GM23338 (cell line): ENCODE measurements at regions not wholly inside any gene's neighbourhood (a gene's known extent, or its start where the extent isn't known, plus 50 kb on each side); places are given as distances from the start of the nearest gene placed in this dataset.

Experiments
- ATAC-seq: fragments of 200-7000 bp; cut with Tn5 transposase; 3 replicates; pipeline ENCODE4 v1.9.1; 2020
- DNase-seq: peaks from one replicate; pipeline ENCODE4 v3.0.0-alpha.2; 2015; ENCODE audit warnings: low spot score
- H2AFZ ChIP-seq: fragments of 200-600 bp; sonication (generic); 2 replicates; pipeline ENCODE4 v1.8.0; 2016; ENCODE audit warnings: antibody characterized with exemption, mild to moderate bottlenecking, moderate library complexity
- H3F3A ChIP-seq: fragments of 200-600 bp; sonication (generic); replicated peaks from 2 replicates; pipeline ENCODE4 v1.8.0; 2017; ENCODE audit warnings: antibody characterized with exemption, mixed run types, low read depth
- H3K27ac ChIP-seq: fragments of 200-600 bp; sonication (generic); 2 replicates; pipeline ENCODE4 v1.6.1; 2016; ENCODE audit warnings: low read depth
- H3K27me3 ChIP-seq: fragments of 200-600 bp; sonication (generic); 2 replicates; pipeline ENCODE4 v1.8.0; 2016; ENCODE audit warnings: mild to moderate bottlenecking, mixed run types, moderate library complexity; ENCODE audit not compliant: insufficient read depth
- H3K36me3 ChIP-seq: fragments of 200-600 bp; sonication (generic); 2 replicates; pipeline ENCODE4 v1.8.0; 2016; ENCODE audit warnings: mild to moderate bottlenecking; ENCODE audit not compliant: insufficient read depth
- H3K4me1 ChIP-seq: fragments of 200-600 bp; sonication (generic); 2 replicates; pipeline ENCODE4 v1.8.0; 2016; ENCODE audit warnings: mild to moderate bottlenecking, moderate library complexity; ENCODE audit not compliant: insufficient read depth
- H3K4me2 ChIP-seq: fragments of 200-600 bp; sonication (generic); 2 replicates; pipeline ENCODE4 v1.7.1; 2017; ENCODE audit warnings: mixed run types
- H3K4me3 ChIP-seq: fragments of 200-600 bp; sonication (generic); 2 replicates; pipeline ENCODE4 v1.6.1; 2016; ENCODE audit warnings: mixed run types
- H3K79me2 ChIP-seq: fragments of 200-600 bp; sonication (generic); replicated peaks from 2 replicates; pipeline ENCODE4 v1.8.0; 2017; ENCODE audit warnings: mild to moderate bottlenecking; ENCODE audit not compliant: insufficient read depth
- H3K9me2 ChIP-seq: fragments of 200-600 bp; sonication (generic); 2 replicates; pipeline ENCODE4 v1.8.0; 2017; ENCODE audit not compliant: insufficient read depth
- H4K20me1 ChIP-seq: fragments of 200-600 bp; sonication (generic); replicated peaks from 2 replicates; pipeline ENCODE4 v1.8.0; 2017; ENCODE audit warnings: mild to moderate bottlenecking; ENCODE audit not compliant: insufficient read depth
- H3K27ac Mint-ChIP-seq: 2 replicates; pipeline ENCODE4 v1.8.0; 2020; ENCODE audit warnings: inconsistent platforms, mild to moderate bottlenecking, moderate library complexity, mixed read lengths
- H3K27me3 Mint-ChIP-seq: 3 replicates; pipeline ENCODE4 v1.8.0; 2022; ENCODE audit warnings: low read depth, mild to moderate bottlenecking, moderate library complexity, mixed read lengths, inconsistent platforms; ENCODE audit not compliant: insufficient read depth, poor library complexity
- H3K36me3 Mint-ChIP-seq: 3 replicates; pipeline ENCODE4 v1.8.0; 2021; ENCODE audit warnings: low read depth, mild to moderate bottlenecking, inconsistent platforms, moderate library complexity, mixed read lengths
- H3K4me1 Mint-ChIP-seq: 3 replicates; pipeline ENCODE4 v1.8.0; 2020; ENCODE audit warnings: mild to moderate bottlenecking, inconsistent platforms, mixed read lengths
- H3K4me3 Mint-ChIP-seq: 3 replicates; pipeline ENCODE4 v1.8.0; 2021; ENCODE audit warnings: moderate library complexity, mild to moderate bottlenecking, inconsistent platforms, mixed read lengths
- H3K9me3 Mint-ChIP-seq: 3 replicates; pipeline ENCODE4 v1.8.0; 2020; ENCODE audit warnings: moderate library complexity, mild to moderate bottlenecking, inconsistent platforms, mixed read lengths
- CREB1 ChIP-seq: fragments of 250-450 bp; sonication (Bioruptor Pico); IDR thresholded peaks from 2 replicates; pipeline ENCODE4 v1.5.0; 2020; ENCODE audit warnings: low read depth, mild to moderate bottlenecking, moderate library complexity
- EZH2 ChIP-seq: fragments of 200-600 bp; sonication (generic); IDR thresholded peaks from one replicate; pipeline ENCODE4 v1.8.0; 2017; ENCODE audit warnings: antibody characterized with exemption, mild to moderate bottlenecking, low read depth; ENCODE audit not compliant: unreplicated experiment
- EZH2phosphoT487 ChIP-seq: fragments of 200-600 bp; sonication (generic); IDR thresholded peaks from one replicate; pipeline ENCODE4 v1.8.1; 2018; ENCODE audit warnings: antibody characterized with exemption; ENCODE audit not compliant: unreplicated experiment
- JUNB ChIP-seq: IDR thresholded peaks from one replicate; pipeline ENCODE4 v1.6.1; 2016; ENCODE audit warnings: antibody characterized with exemption; ENCODE audit not compliant: unreplicated experiment
- NANOG ChIP-seq: IDR thresholded peaks from 2 replicates; pipeline ENCODE4 v1.6.1; 2016; ENCODE audit warnings: antibody characterized with exemption, borderline replicate concordance
- POLR2AphosphoS5 ChIP-seq: IDR thresholded peaks from 2 replicates; pipeline ENCODE4 v1.6.1; 2016; ENCODE audit warnings: antibody characterized with exemption, low read depth
- STAT1 ChIP-seq: IDR thresholded peaks from one replicate; pipeline ENCODE4 v1.6.1; 2016; ENCODE audit warnings: antibody characterized with exemption; ENCODE audit not compliant: unreplicated experiment
- ZNF114 ChIP-seq: fragments of 250-450 bp; sonication (Bioruptor Pico); IDR thresholded peaks from 2 replicates; pipeline ENCODE4 v1.5.0; 2020; ENCODE audit warnings: mild to moderate bottlenecking, moderate library complexity
- ZNF331 ChIP-seq: fragments of 250-450 bp; sonication (Bioruptor Pico); IDR thresholded peaks from 2 replicates; pipeline ENCODE4 v1.5.0; 2020; ENCODE audit warnings: low read depth, mild to moderate bottlenecking, moderate library complexity
- TF ChIP-seq, protein P1 (sequence below), 2 experiments: fragments of 200-600 bp in 1 of 2; sonication (generic) in 1 of 2; conservative IDR thresholded peaks; 2 replicates each; pipeline versions ENCODE4 v1.5.1 to v1.6.1; 2016 to 2017; ENCODE audit warnings: antibody characterized with exemption in 2 of 2, low read depth in 2 of 2, mild to moderate bottlenecking in 2 of 2, moderate library complexity in 1 of 2
- TF ChIP-seq, protein P2 (sequence below): fragments of 250-450 bp; sonication (Bioruptor Pico); IDR thresholded peaks from 2 replicates; pipeline ENCODE4 v1.5.0; 2020; ENCODE audit warnings: mild to moderate bottlenecking, moderate library complexity
- TF ChIP-seq, protein P3 (sequence below): IDR thresholded peaks from one replicate; pipeline ENCODE4 v1.6.1; 2018; ENCODE audit warnings: antibody characterized with exemption; ENCODE audit not compliant: unreplicated experiment
- TF ChIP-seq, protein P4 (sequence below): IDR thresholded peaks from 2 replicates; pipeline ENCODE4 v1.6.1; 2016; ENCODE audit warnings: antibody characterized with exemption

DNA sequence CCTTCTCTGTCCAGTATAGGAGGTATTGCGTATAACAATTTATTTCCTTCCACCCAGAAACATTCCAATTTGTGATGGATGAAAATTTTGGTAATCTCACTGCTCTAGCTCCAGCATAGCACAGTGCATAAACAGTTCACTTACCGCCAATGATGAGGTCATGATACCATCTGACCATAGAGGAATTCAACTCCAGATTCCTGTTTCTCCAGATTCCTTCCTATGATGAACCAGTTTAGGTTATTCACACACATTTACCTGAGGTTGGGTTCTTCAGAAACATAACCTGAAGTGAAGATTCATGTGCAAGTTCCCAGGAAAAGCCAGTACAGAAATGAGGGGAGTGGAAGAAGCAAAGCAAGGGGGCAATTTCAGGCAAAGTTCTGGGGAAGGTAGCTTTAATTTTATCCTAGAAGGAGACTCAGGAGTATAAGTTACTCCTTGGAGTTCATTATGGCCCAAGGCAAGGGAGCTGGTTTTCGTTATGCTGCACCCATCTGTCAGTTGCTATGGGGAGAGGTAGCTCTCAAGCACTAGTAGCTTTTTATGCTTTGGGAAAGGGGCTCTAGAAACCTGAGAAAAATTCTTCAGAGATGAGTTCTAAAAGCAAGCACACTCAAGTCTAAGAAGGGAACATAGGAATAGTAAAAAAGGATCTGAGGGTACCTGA lies 121.6 kb downstream of the CASP12 start:
- TF ChIP-seq, protein P1, sequence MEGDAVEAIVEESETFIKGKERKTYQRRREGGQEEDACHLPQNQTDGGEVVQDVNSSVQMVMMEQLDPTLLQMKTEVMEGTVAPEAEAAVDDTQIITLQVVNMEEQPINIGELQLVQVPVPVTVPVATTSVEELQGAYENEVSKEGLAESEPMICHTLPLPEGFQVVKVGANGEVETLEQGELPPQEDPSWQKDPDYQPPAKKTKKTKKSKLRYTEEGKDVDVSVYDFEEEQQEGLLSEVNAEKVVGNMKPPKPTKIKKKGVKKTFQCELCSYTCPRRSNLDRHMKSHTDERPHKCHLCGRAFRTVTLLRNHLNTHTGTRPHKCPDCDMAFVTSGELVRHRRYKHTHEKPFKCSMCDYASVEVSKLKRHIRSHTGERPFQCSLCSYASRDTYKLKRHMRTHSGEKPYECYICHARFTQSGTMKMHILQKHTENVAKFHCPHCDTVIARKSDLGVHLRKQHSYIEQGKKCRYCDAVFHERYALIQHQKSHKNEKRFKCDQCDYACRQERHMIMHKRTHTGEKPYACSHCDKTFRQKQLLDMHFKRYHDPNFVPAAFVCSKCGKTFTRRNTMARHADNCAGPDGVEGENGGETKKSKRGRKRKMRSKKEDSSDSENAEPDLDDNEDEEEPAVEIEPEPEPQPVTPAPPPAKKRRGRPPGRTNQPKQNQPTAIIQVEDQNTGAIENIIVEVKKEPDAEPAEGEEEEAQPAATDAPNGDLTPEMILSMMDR (conservative IDR thresholded peaks at IDR 0.05; ENCODE audit: low read depth in 2 of 2), result no peak
- TF ChIP-seq CREB1 (CRISPR knock-in tag), result no peak
- TF ChIP-seq JUNB, result no peak
- TF ChIP-seq, protein P2, sequence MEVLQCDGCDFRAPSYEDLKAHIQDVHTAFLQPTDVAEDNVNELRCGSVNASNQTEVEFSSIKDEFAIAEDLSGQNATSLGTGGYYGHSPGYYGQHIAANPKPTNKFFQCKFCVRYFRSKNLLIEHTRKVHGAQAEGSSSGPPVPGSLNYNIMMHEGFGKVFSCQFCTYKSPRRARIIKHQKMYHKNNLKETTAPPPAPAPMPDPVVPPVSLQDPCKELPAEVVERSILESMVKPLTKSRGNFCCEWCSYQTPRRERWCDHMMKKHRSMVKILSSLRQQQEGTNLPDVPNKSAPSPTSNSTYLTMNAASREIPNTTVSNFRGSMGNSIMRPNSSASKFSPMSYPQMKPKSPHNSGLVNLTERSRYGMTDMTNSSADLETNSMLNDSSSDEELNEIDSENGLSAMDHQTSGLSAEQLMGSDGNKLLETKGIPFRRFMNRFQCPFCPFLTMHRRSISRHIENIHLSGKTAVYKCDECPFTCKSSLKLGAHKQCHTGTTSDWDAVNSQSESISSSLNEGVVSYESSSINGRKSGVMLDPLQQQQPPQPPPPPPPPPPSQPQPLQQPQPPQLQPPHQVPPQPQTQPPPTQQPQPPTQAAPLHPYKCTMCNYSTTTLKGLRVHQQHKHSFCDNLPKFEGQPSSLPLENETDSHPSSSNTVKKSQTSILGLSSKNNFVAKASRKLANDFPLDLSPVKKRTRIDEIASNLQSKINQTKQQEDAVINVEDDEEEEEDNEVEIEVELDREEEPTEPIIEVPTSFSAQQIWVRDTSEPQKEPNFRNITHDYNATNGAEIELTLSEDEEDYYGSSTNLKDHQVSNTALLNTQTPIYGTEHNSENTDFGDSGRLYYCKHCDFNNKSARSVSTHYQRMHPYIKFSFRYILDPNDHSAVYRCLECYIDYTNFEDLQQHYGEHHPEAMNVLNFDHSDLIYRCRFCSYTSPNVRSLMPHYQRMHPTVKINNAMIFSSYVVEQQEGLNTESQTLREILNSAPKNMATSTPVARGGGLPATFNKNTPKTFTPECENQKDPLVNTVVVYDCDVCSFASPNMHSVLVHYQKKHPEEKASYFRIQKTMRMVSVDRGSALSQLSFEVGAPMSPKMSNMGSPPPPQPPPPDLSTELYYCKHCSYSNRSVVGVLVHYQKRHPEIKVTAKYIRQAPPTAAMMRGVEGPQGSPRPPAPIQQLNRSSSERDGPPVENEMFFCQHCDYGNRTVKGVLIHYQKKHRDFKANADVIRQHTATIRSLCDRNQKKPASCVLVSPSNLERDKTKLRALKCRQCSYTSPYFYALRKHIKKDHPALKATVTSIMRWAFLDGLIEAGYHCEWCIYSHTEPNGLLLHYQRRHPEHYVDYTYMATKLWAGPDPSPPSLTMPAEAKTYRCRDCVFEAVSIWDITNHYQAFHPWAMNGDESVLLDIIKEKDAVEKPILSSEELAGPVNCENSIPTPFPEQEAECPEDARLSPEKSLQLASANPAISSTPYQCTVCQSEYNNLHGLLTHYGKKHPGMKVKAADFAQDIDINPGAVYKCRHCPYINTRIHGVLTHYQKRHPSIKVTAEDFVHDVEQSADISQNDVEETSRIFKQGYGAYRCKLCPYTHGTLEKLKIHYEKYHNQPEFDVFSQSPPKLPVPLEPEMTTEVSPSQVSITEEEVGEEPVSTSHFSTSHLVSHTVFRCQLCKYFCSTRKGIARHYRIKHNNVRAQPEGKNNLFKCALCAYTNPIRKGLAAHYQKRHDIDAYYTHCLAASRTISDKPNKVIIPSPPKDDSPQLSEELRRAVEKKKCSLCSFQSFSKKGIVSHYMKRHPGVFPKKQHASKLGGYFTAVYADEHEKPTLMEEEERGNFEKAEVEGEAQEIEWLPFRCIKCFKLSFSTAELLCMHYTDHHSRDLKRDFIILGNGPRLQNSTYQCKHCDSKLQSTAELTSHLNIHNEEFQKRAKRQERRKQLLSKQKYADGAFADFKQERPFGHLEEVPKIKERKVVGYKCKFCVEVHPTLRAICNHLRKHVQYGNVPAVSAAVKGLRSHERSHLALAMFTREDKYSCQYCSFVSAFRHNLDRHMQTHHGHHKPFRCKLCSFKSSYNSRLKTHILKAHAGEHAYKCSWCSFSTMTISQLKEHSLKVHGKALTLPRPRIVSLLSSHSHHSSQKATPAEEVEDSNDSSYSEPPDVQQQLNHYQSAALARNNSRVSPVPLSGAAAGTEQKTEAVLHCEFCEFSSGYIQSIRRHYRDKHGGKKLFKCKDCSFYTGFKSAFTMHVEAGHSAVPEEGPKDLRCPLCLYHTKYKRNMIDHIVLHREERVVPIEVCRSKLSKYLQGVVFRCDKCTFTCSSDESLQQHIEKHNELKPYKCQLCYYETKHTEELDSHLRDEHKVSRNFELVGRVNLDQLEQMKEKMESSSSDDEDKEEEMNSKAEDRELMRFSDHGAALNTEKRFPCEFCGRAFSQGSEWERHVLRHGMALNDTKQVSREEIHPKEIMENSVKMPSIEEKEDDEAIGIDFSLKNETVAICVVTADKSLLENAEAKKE, result no peak
- TF ChIP-seq POLR2AphosphoS5, result no peak
- TF ChIP-seq, protein P3, sequence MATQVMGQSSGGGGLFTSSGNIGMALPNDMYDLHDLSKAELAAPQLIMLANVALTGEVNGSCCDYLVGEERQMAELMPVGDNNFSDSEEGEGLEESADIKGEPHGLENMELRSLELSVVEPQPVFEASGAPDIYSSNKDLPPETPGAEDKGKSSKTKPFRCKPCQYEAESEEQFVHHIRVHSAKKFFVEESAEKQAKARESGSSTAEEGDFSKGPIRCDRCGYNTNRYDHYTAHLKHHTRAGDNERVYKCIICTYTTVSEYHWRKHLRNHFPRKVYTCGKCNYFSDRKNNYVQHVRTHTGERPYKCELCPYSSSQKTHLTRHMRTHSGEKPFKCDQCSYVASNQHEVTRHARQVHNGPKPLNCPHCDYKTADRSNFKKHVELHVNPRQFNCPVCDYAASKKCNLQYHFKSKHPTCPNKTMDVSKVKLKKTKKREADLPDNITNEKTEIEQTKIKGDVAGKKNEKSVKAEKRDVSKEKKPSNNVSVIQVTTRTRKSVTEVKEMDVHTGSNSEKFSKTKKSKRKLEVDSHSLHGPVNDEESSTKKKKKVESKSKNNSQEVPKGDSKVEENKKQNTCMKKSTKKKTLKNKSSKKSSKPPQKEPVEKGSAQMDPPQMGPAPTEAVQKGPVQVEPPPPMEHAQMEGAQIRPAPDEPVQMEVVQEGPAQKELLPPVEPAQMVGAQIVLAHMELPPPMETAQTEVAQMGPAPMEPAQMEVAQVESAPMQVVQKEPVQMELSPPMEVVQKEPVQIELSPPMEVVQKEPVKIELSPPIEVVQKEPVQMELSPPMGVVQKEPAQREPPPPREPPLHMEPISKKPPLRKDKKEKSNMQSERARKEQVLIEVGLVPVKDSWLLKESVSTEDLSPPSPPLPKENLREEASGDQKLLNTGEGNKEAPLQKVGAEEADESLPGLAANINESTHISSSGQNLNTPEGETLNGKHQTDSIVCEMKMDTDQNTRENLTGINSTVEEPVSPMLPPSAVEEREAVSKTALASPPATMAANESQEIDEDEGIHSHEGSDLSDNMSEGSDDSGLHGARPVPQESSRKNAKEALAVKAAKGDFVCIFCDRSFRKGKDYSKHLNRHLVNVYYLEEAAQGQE, result no peak
- TF ChIP-seq EZH2phosphoT487, result no peak
- TF ChIP-seq, protein P4, sequence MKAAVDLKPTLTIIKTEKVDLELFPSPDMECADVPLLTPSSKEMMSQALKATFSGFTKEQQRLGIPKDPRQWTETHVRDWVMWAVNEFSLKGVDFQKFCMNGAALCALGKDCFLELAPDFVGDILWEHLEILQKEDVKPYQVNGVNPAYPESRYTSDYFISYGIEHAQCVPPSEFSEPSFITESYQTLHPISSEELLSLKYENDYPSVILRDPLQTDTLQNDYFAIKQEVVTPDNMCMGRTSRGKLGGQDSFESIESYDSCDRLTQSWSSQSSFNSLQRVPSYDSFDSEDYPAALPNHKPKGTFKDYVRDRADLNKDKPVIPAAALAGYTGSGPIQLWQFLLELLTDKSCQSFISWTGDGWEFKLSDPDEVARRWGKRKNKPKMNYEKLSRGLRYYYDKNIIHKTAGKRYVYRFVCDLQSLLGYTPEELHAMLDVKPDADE, result no peak
- TF ChIP-seq STAT1, result no peak
- TF ChIP-seq ZNF114 (CRISPR knock-in tag), result no peak
- no peak for TF ChIP-seq ZNF331
- TF ChIP-seq EZH2, result no peak
- no peak for TF ChIP-seq NANOG
- H3K27me3 Mint-ChIP-seq, result peaks cover 2% of the 10 kb centered on the region
- DNase-seq (no peak), ATAC-seq (no peak)
- Histone ChIP-seq H3K4me1 (peaks cover 12% of the 10 kb centered on the region), H3K4me3 (no peak overlapping the region), H3K27ac (no peak overlapping the region), H3K79me2 (no peaks in the 10 kb centered on the region), H3K27me3 (no peaks in the 10 kb centered on the region), H3F3A (no peaks in the 10 kb centered on the region; the same call in 1 of the 2 replicates), H3K9me2 (peaks cover 6% of the 10 kb centered on the region; the same call in 1 of the 2 replicates), H2AFZ (no peak overlapping the region), H3K4me2 (no peak overlapping the region), H4K20me1 (no peaks in the 10 kb centered on the region), H3K36me3 (no peaks in the 10 kb centered on the region; the same call in 1 of the 2 replicates)
- H3K27ac Mint-ChIP-seq, result no peak overlapping the region
- peaks cover 20% of the 10 kb centered on the region for H3K4me1 Mint-ChIP-seq
- peaks cover 45% of the 10 kb centered on the region for H3K36me3 Mint-ChIP-seq
- no peak overlapping the region for H3K4me3 Mint-ChIP-seq
- peaks cover 23% of the 10 kb centered on the region for H3K9me3 Mint-ChIP-seq
